ENCODE measurements at regions not wholly inside any gene's neighbourhood (a gene's known extent, or its start where the extent isn't known, plus 50 kb on each side); places are given as distances from the start of the nearest gene placed in this dataset.

- Mint-ChIP-seq H3K27ac (ENCODE audit: unreplicated experiment) (no peak overlapping the region), H3K4me3 (ENCODE audit: low read depth, unreplicated experiment) (no peak overlapping the region), H3K9me3 (ENCODE audit: low read depth, unreplicated experiment) (peaks cover 5% of the 10 kb centered on the region), H3K36me3 (ENCODE audit: insufficient read depth, unreplicated experiment) (no peaks in the 10 kb centered on the region), H3K4me1 (ENCODE audit: low read depth, unreplicated experiment) (no peaks in the 10 kb centered on the region), H3K27me3 (ENCODE audit: unreplicated experiment) (no peaks in the 10 kb centered on the region)
- no peak for TF ChIP-seq CTCF (IDR thresholded peaks at IDR 0.05; ENCODE audit: unreplicated experiment)
- BruUV-seq (replicated peaks): no TSS peak
- no peak for DNase-seq
- intact Hi-C loops (cut with micrococcal nuclease; ENCODE audit: unreplicated experiment): no loop called here
- CTCF ChIA-PET: no interaction called here
Observed at GRCh38 chr1:55747408-55747841, 532.3 kb upstream of the USP24 start.

GRCh38 chr1:55746710-55747109, 531.5 kb upstream of the USP24 start:
- H3K4me3 Mint-ChIP-seq (ENCODE audit: low read depth, unreplicated experiment): no peak overlapping the region
- H3K4me1 Mint-ChIP-seq (ENCODE audit: low read depth, unreplicated experiment): no peaks in the 10 kb centered on the region
- peaks cover 5% of the 10 kb centered on the region for H3K9me3 Mint-ChIP-seq (ENCODE audit: low read depth, unreplicated experiment)
- CTCF ChIA-PET: no interaction called here
- no peaks in the 10 kb centered on the region for H3K36me3 Mint-ChIP-seq (ENCODE audit: insufficient read depth, unreplicated experiment)
- intact Hi-C loops (cut with micrococcal nuclease; ENCODE audit: unreplicated experiment): no loop called here
- DNase-seq: no peak
- H3K27me3 Mint-ChIP-seq (ENCODE audit: unreplicated experiment): no peaks in the 10 kb centered on the region
- no peak for TF ChIP-seq CTCF (IDR thresholded peaks at IDR 0.05; ENCODE audit: unreplicated experiment)
- BruUV-seq (replicated peaks): no TSS peak
- no peak overlapping the region for H3K27ac Mint-ChIP-seq (ENCODE audit: unreplicated experiment)

GRCh38 chr1:55741516-55741915, 526.4 kb upstream of the USP24 start:
- intact Hi-C loops (cut with micrococcal nuclease; ENCODE audit: unreplicated experiment): no loop called here
- TF ChIP-seq CTCF (IDR thresholded peaks at IDR 0.05; ENCODE audit: unreplicated experiment): no peak
- CTCF ChIA-PET: no interaction called here
- H3K9me3 Mint-ChIP-seq (ENCODE audit: low read depth, unreplicated experiment): peaks cover 3% of the 10 kb centered on the region
- DNase-seq: no peak
- no peak overlapping the region for H3K4me3 Mint-ChIP-seq (ENCODE audit: low read depth, unreplicated experiment)
- H3K36me3 Mint-ChIP-seq (ENCODE audit: insufficient read depth, unreplicated experiment): no peaks in the 10 kb centered on the region
- no peaks in the 10 kb centered on the region for H3K27me3 Mint-ChIP-seq (ENCODE audit: unreplicated experiment)
- no peaks in the 10 kb centered on the region for H3K4me1 Mint-ChIP-seq (ENCODE audit: low read depth, unreplicated experiment)
- H3K27ac Mint-ChIP-seq (ENCODE audit: unreplicated experiment): no peak overlapping the region
- no TSS peak for BruUV-seq (replicated peaks)

- Mint-ChIP-seq H3K9me3 (ENCODE audit: low read depth, unreplicated experiment) (no peaks in the 10 kb centered on the region), H3K4me1 (ENCODE audit: low read depth, unreplicated experiment) (no peaks in the 10 kb centered on the region), H3K36me3 (ENCODE audit: insufficient read depth, unreplicated experiment) (no peaks in the 10 kb centered on the region), H3K27me3 (ENCODE audit: unreplicated experiment) (no peaks in the 10 kb centered on the region), H3K4me3 (ENCODE audit: low read depth, unreplicated experiment) (no peak overlapping the region), H3K27ac (ENCODE audit: unreplicated experiment) (no peak overlapping the region)
- intact Hi-C loops (cut with micrococcal nuclease; ENCODE audit: unreplicated experiment): no loop called here
- CTCF ChIA-PET: no interaction called here
- TF ChIP-seq CTCF (IDR thresholded peaks at IDR 0.05; ENCODE audit: unreplicated experiment): no peak
- no TSS peak for BruUV-seq (replicated peaks)
- DNase-seq: no peak
Observed at GRCh38 chr1:55735106-55735505, 519.9 kb upstream of the USP24 start.

Measured in Calu3 (cell line).